HL-60 (cell line): ENCODE measurements at regions not wholly inside any gene's neighbourhood (a gene's known extent, or its start where the extent isn't known, plus 50 kb on each side); places are given as distances from the start of the nearest gene placed in this dataset.

ENCODE experiments used
- DNase-seq, 2 experiments: peaks; one replicate each; pipeline ENCODE4 v3.0.0-alpha.2; 2010 to 2020; ENCODE audit warnings: low read depth in 1 of 2, low spot score in 1 of 2
- H3K27ac ChIP-seq: fragments of 250-450 bp; sonication (Bioruptor Pico); replicated peaks from 2 replicates; pipeline ENCODE4 v1.5.1; 2020; ENCODE audit warnings: mild to moderate bottlenecking, moderate library complexity
- H3K27me3 ChIP-seq: fragments of 250-450 bp; sonication (Bioruptor Pico); 2 replicates; pipeline ENCODE4 v1.5.1; 2021; ENCODE audit warnings: mild to moderate bottlenecking, moderate library complexity; ENCODE audit not compliant: insufficient read depth, poor library complexity, severe bottlenecking
- H3K4me3 ChIP-seq: replicated peaks from 2 replicates; pipeline ENCODE4 v1.5.1; 2011; ENCODE audit warnings: mild to moderate bottlenecking, control low read depth, low read length; ENCODE audit not compliant: insufficient read depth
- CTCF ChIP-seq: IDR thresholded peaks from one replicate; pipeline ENCODE4 v1.5.1; 2011; ENCODE audit warnings: low read length, control low read depth, inconsistent platforms; ENCODE audit not compliant: insufficient read depth
- GABPA ChIP-seq: IDR thresholded peaks from 2 replicates; pipeline ENCODE4 v1.6.1; 2012; ENCODE audit warnings: low read depth
- POLR2AphosphoS5 ChIP-seq: IDR thresholded peaks from 2 replicates; pipeline ENCODE4 v1.6.1; 2012; ENCODE audit warnings: low read depth
- REST ChIP-seq: IDR thresholded peaks from 2 replicates; pipeline ENCODE4 v1.6.1; 2012; ENCODE audit warnings: low read depth; ENCODE audit not compliant: insufficient replicate concordance
- SPI1 ChIP-seq: IDR thresholded peaks from 2 replicates; pipeline ENCODE4 v1.6.1; 2012; ENCODE audit warnings: low read depth, mild to moderate bottlenecking, borderline replicate concordance

- Histone ChIP-seq H3K4me3 (no peak overlapping the region), H3K27me3 (no peaks in the 10 kb centered on the region), H3K27ac (no peak overlapping the region)
- TF ChIP-seq CTCF, result no peak
- no peak for TF ChIP-seq POLR2AphosphoS5
- TF ChIP-seq REST, result no peak
- no peak for DNase-seq
These were observed 75.0 kb upstream of the RALY start for GRCh38 chr20:33918662-33919061.

- TF ChIP-seq POLR2AphosphoS5 (no peak), SPI1 (peak; percentile 48; the same call in 1 of the 2 replicates)
- H3K4me3 ChIP-seq, result no peak overlapping the region
- H3K27me3 ChIP-seq, result no peaks in the 10 kb centered on the region
- peak overlapping the region; percentile 30 for H3K27ac ChIP-seq
- DNase-seq, result peak; percentile 74 to 84
These were observed 74.1 kb upstream of the RALY start for GRCh38 chr20:33919653-33920052.

GRCh38 chr20:33922224-33922623, 71.5 kb upstream of the RALY start:
- no peak overlapping the region for H3K27ac ChIP-seq
- no peak overlapping the region for H3K4me3 ChIP-seq
- TF ChIP-seq CTCF, result no peak
- TF ChIP-seq POLR2AphosphoS5, result no peak
- no peak for TF ChIP-seq REST
- no peak for TF ChIP-seq SPI1
- TF ChIP-seq GABPA, result no peak
- DNase-seq, result no peak
- H3K27me3 ChIP-seq, result no peaks in the 10 kb centered on the region

GRCh38 chr20:33923740-33924139, 70.0 kb upstream of the RALY start:
- no peak for DNase-seq
- Histone ChIP-seq H3K27me3 (no peaks in the 10 kb centered on the region), H3K4me3 (no peak overlapping the region), H3K27ac (no peak overlapping the region)
- no peak for TF ChIP-seq GABPA
- TF ChIP-seq SPI1, result no peak
- TF ChIP-seq REST, result no peak
- no peak for TF ChIP-seq CTCF
- TF ChIP-seq POLR2AphosphoS5, result no peak
